ENCODE measurements at regions not wholly inside any gene's neighbourhood (a gene's known extent, or its start where the extent isn't known, plus 50 kb on each side); places are given as distances from the start of the nearest gene placed in this dataset.
A peak's percentile ranks its signal among the peaks of the same experiment; 100 is the strongest.

GRCh38 chr16:73572135-73572828 is 524.4 kb upstream of the ZFHX3 start:
- DNase-seq (ENCODE audit: low spot score), result peak; percentile 33

DNA sequence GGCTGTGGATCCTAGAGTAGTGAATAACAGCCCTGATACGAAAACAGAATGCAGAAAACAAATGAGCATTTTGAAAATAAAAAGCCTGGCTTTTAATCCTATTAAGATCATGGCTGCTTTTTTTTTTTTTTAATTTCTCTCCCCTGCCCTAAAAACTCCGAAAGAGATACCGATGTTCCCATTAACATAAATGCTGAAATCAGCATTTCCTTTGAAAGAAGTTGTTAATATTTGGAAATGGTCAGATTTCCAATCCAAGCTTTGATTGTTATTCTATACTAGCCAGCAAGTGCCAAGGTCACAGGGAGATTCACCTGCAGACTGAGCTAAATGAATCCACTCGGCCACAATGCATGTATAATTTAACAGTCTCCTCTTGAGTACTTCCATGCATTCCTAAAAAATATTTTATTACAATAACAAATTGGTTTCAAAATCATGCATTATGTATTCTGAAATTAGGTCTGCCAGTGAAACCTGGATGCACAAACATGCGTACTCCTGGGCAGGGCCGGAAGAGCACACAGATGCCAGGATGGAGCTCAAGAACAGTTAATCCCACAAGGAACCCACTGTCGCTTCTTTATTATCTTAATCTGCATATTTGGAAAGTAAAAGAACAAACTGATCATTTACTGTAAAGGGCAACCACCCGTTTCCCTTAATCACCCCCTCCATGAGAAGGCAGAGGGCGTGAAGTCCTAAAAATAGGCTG is 521.5 kb upstream of the ZFHX3 start:
- no peak for DNase-seq (ENCODE audit: low spot score)

GRCh38 chr16:73568769-73569168 is 520.8 kb upstream of the ZFHX3 start:
- no peak for DNase-seq (ENCODE audit: low spot score)

GRCh38 chr16:73565925-73566324 is 518.0 kb upstream of the ZFHX3 start:
- DNase-seq (ENCODE audit: low spot score), result no peak

DNA sequence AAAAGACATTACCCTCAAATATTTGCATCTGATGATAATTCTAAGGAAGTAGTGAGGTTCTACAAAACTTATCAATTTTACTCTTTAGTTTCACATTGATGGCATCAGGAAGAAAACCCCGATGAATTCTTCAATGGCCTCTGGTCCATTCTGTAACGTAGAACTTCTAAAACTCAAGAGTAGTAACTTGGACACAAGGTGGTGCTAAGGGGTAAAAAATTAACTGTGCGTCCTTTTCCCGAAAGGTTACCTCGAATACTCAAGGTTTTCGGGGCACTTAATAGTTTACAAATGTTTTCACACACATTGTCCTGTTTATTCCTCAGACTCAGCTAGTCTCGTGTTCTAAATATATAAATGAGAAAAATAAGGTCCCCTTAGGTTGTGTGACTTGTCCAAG is 517.3 kb upstream of the ZFHX3 start:
- DNase-seq (ENCODE audit: low spot score), result no peak

DNA sequence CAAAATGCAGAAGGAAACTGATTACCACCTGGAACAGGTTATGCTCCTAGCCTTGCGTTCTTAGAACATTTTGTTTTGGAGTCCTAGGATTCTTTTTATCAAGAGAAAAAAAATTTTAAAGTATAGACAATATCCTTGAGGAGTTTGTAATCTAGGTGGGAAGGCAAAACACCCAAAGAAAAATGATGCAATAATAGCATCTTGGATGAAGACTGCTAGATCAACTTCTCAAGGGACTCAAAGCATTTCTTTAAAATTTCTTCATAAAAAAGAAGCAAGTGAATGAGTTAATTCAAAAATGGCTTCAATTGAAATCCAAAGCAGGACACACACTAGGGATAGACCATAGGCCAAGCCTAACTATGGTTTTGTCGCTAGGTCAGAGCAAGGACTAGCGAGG is 515.8 kb upstream of the ZFHX3 start:
- no peak for DNase-seq (ENCODE audit: low spot score)

- no peak for DNase-seq (ENCODE audit: low spot score)
Measured at GRCh38 chr16:73560497-73560896, 512.6 kb upstream of the ZFHX3 start.

DNA sequence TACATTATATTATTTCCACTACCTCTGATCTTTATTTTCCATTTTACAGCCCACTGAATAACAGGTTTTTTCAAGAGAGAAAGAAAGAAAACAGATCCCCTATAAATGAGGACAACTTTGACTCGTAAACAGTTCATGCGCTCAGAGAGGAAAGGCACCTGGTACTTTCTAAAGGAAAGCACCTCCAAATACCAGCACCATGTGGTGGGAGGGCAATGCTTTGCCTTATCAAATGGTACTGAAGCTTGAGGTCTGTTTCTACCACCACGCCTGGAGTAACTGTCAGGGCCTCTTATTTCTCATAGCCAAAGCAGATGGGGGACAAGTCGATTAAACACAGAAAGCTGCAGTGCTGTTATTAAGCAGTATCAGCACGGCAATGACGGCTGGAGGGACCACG is 510.3 kb upstream of the ZFHX3 start:
- DNase-seq (ENCODE audit: low spot score), result no peak

DNA sequence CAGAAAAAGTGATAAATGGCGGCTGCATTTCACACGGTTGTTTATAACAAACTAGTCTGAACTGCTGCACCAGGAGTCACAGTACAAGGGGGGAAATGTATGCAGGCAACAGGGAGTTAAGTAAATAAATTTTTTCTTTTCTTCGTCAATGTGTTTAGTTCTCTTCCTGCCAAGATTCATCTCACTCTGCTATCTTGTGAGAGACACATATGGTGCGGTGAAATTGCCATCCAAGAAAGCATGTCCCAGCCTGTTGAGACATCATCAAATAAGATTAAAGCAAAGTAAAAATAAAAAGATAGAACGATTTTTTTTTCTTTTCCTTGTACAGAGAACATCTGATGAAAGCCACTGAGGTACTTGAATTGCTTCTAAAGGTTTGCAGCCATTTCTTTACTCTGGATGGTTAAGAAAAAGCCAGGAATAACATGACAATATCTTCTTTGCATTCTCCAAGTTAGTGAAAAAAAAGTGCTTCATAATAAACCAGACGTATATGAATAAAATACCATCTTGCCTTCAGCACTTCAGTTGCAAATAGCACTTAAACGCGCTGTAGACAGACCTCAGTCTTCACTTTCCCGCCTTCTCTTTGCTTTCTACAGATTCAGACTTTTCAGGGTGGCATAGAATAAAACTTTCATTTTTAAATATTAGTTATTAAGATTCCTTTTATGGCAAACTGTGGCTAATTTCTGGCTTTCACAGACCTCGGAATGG is 506.2 kb upstream of the ZFHX3 start:
- no peak for DNase-seq (ENCODE audit: low spot score)

GRCh38 chr16:73549984-73550631 is 502.2 kb upstream of the ZFHX3 start:
- DNase-seq (ENCODE audit: low spot score), result no peak

- DNase-seq (ENCODE audit: low spot score), result no peak
Measured at GRCh38 chr16:73547552-73548403, 499.9 kb upstream of the ZFHX3 start.

GRCh38 chr16:73546341-73546845 is 498.5 kb upstream of the ZFHX3 start:
- DNase-seq (ENCODE audit: low spot score), result no peak

DNA sequence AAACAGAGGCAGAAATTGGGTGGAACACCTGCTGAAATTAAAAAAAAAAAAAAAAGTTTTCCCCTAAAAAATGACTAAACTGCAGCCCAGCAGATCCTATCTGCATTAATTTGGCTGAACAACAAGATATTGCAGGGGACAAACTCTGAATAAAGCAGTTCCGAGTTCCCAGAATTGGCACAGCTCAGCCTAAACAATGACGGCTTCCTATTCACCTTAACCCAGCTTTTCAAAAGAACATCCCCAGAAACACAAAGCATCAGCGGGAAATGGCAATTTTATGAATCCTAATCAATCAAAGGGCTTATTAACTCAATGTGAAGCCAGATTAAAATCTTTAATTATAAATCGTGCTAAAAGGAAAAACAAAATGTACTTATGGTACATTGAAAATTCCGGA is 497.8 kb upstream of the ZFHX3 start:
- no peak for DNase-seq (ENCODE audit: low spot score)

DNA sequence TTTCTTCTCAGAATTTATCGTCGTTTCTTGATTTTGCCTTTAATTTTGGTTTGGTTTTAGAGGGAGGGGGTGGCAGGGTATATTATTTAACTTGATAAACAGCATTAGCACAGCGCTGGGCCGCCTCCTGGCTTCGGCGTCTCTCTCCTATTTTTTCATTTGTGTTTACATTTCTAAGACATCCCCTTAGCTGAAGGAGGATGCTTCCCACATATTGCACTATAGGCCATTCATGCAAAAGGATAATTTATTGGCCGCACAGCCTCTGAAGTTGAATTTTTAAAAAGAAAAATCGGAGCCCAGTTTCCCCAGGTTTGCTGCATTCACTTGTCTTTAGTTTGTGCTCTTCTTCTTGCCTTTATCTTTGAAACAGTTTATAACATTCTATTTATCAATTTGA is 497.4 kb upstream of the ZFHX3 start:
- no peak for DNase-seq (ENCODE audit: low spot score)

DNA sequence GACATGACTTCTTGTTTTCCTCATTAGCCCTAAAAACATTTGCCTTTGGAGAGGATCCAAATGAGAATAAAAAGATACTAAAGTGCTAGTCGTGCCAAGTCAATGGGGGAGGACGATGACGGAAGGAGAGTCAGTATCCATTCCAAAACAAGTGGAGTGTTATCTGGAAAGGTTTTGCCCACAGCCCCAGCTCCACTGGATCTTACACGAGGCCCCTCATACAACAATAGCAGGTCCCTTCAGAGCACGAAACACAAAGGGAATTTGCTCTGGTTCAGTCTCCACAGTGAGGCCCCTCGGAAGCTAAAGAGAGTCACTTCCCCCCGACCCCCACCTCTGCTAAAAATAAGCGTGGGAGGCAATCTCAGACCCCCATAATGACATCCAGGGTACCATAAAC is 496.9 kb upstream of the ZFHX3 start:
- DNase-seq (ENCODE audit: low spot score), result no peak

GRCh38 chr16:73543970-73544599 is 496.2 kb upstream of the ZFHX3 start:
- no peak for DNase-seq (ENCODE audit: low spot score)

- DNase-seq (ENCODE audit: low spot score), result no peak
Measured at GRCh38 chr16:73543331-73543969, 495.5 kb upstream of the ZFHX3 start.

GRCh38 chr16:73542885-73543284 is 495.0 kb upstream of the ZFHX3 start:
- no peak for DNase-seq (ENCODE audit: low spot score)

GRCh38 chr16:73537921-73538320 is 490.0 kb upstream of the ZFHX3 start:
- no peak for DNase-seq (ENCODE audit: low spot score)

DNA sequence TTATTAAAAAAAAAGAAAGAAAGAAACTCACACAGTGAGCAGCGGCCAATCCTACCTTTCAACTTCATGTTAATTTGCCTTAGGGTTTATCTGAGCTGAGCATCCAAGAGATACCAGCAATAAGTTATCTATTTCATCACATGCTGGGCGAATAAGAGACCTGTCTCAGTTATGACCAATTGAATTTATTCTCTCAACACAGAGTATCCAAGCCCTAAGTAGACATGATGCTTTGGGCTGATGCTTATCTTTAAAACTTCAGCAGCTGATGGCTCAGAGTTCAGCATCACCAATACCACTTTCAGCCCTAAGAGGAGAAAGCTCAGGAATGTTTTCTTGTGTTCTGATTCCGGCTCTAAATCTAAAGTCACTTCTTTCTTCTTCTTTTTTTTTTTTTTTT is 489.0 kb upstream of the ZFHX3 start:
- no peak for DNase-seq (ENCODE audit: low spot score)
